Trophoblast cell (in vitro differentiated cells and primary cell): ENCODE measurements at regions not wholly inside any gene's neighbourhood (a gene's known extent, or its start where the extent isn't known, plus 50 kb on each side); places are given as distances from the start of the nearest gene placed in this dataset.

Source experiments
- DNase-seq, 2 donors: peaks; one replicate each; pipeline ENCODE4 v3.0.0-alpha.2; 2016
- H2AFZ ChIP-seq: 2 replicates; pipeline ENCODE4 v1.6.1; 2013; ENCODE audit warnings: low read length, moderate library complexity, mild to moderate bottlenecking; ENCODE audit not compliant: insufficient read depth, poor library complexity
- H2AK5ac ChIP-seq: 2 replicates; pipeline ENCODE4 v1.6.1; 2013; ENCODE audit warnings: mild to moderate bottlenecking, low read length
- H2BK120ac ChIP-seq: 2 replicates; pipeline ENCODE4 v1.6.1; 2013; ENCODE audit warnings: low read length, mild to moderate bottlenecking, moderate library complexity; ENCODE audit not compliant: insufficient read depth, poor library complexity
- H2BK12ac ChIP-seq: 2 replicates; pipeline ENCODE4 v1.6.1; 2013; ENCODE audit warnings: mild to moderate bottlenecking, low read length, moderate library complexity
- H2BK5ac ChIP-seq: 2 replicates; pipeline ENCODE4 v1.6.1; 2013; ENCODE audit warnings: low read length, low read depth, moderate library complexity, mild to moderate bottlenecking; ENCODE audit not compliant: poor library complexity
- H3K14ac ChIP-seq: 2 replicates; pipeline ENCODE4 v1.6.1; 2013; ENCODE audit warnings: mild to moderate bottlenecking, low read length
- H3K18ac ChIP-seq: 2 replicates; pipeline ENCODE4 v1.6.1; 2013; ENCODE audit warnings: mild to moderate bottlenecking, low read length
- H3K23ac ChIP-seq: 2 replicates; pipeline ENCODE4 v1.6.1; 2013; ENCODE audit warnings: low read length
- H3K27ac ChIP-seq: 2 replicates; pipeline ENCODE4 v1.5.1; 2013; ENCODE audit warnings: low read depth, mild to moderate bottlenecking, inconsistent platforms, low read length, moderate library complexity
- H3K27me3 ChIP-seq: 2 replicates; pipeline ENCODE4 v1.6.1; 2013; ENCODE audit warnings: inconsistent platforms, mild to moderate bottlenecking, low read length, moderate library complexity; ENCODE audit not compliant: insufficient read depth
- H3K36me3 ChIP-seq, 2 experiments: 1 replicate in 1 of 2; 2 replicates in 1 of 2; pipeline ENCODE4 v1.6.1; 2013; ENCODE audit warnings: low read length in 2 of 2, mild to moderate bottlenecking in 2 of 2, moderate library complexity in 1 of 2; ENCODE audit not compliant: insufficient read depth in 2 of 2, control insufficient read depth in 1 of 2
- H3K4ac ChIP-seq: 2 replicates; pipeline ENCODE4 v1.6.1; 2013; ENCODE audit warnings: low read depth, mild to moderate bottlenecking, low read length, moderate library complexity
- H3K4me1 ChIP-seq, 2 experiments: 1 replicate in 1 of 2; 2 replicates in 1 of 2; pipeline ENCODE4 v1.6.1; 2013; ENCODE audit warnings: low read length in 2 of 2, mild to moderate bottlenecking in 2 of 2, moderate library complexity in 1 of 2; ENCODE audit not compliant: insufficient read depth in 2 of 2, control insufficient read depth in 1 of 2
- H3K4me2 ChIP-seq: 2 replicates; pipeline ENCODE4 v1.6.1; 2013; ENCODE audit warnings: inconsistent platforms, mild to moderate bottlenecking, low read length, moderate library complexity
- H3K4me3 ChIP-seq: 2 replicates; pipeline ENCODE4 v1.5.1; 2013; ENCODE audit warnings: mild to moderate bottlenecking, low read depth, low read length, inconsistent platforms
- H3K79me1 ChIP-seq: one replicate; pipeline ENCODE4 v1.6.1; 2013; ENCODE audit warnings: low read length
- H3K79me2 ChIP-seq: 2 replicates; pipeline ENCODE4 v1.6.1; 2013; ENCODE audit warnings: low read length, mild to moderate bottlenecking; ENCODE audit not compliant: control insufficient read depth, insufficient read depth, poor library complexity
- H3K9ac ChIP-seq: 2 replicates; pipeline ENCODE4 v1.6.1; 2013; ENCODE audit warnings: mild to moderate bottlenecking, low read length
- H3K9me3 ChIP-seq: 2 replicates; pipeline ENCODE4 v1.6.1; 2013; ENCODE audit warnings: low read depth, mild to moderate bottlenecking, control low read depth, inconsistent platforms, low read length; ENCODE audit not compliant: insufficient read depth
- H4K12ac ChIP-seq: 2 replicates; pipeline ENCODE4 v1.6.1; 2013; ENCODE audit warnings: low read depth, mild to moderate bottlenecking, low read length, moderate library complexity
- H4K8ac ChIP-seq: 2 replicates; pipeline ENCODE4 v1.6.1; 2013; ENCODE audit warnings: low read depth, mild to moderate bottlenecking, low read length, moderate library complexity
- H4K91ac ChIP-seq: one replicate; pipeline ENCODE4 v1.6.1; 2013; ENCODE audit warnings: low read depth, mild to moderate bottlenecking, low read length, moderate library complexity
- WGBS: extraction: QIAGEN DNeasy Blood & Tissue Kit; methylation state at CpG from one replicate; pipeline ENCODE4 v1.1.7; 2013; ENCODE audit warnings: missing lambda C conversion rate; ENCODE audit not compliant: insufficient read length, insufficient coverage; ENCODE audit errors: extremely low coverage; 5-methylcytosine and 5-hydroxymethylcytosine counted together

GRCh38 chr5:1704676-1705075 lies 95.0 kb downstream of the MRPL36 start:
- Histone ChIP-seq H3K79me2 (no peaks in the 10 kb centered on the region), H3K14ac (no peak overlapping the region), H4K91ac (no peak overlapping the region), H3K27me3 (peaks cover 3% of the 10 kb centered on the region), H2BK12ac (no peak overlapping the region), H2AK5ac (no peak overlapping the region), H3K4ac (no peak overlapping the region), H3K4me2 (no peak overlapping the region), H3K27ac (no peak overlapping the region), H2AFZ (no peak overlapping the region), H2BK5ac (no peak overlapping the region), H3K9ac (no peak overlapping the region), H3K4me1 (peaks cover 8 to 11% of the 10 kb centered on the region in 2 experiments), H3K18ac (no peak overlapping the region), H3K4me3 (no peak overlapping the region), H2BK120ac (no peak overlapping the region), H3K23ac (no peak overlapping the region), H4K12ac (no peak overlapping the region), H3K36me3 (no peaks in the 10 kb centered on the region), H3K79me1 (no peaks in the 10 kb centered on the region), H3K9me3 (peaks cover 8% of the 10 kb centered on the region), H4K8ac (no peak overlapping the region)
- no peak for DNase-seq
- no CpG with 5 or more reads among the region's 7 CpGs for WGBS

GRCh38 chr5:1704266-1704665 lies 95.4 kb downstream of the MRPL36 start:
- no CpG with 5 or more reads among the region's 13 CpGs for WGBS
- Histone ChIP-seq H3K27ac (no peak overlapping the region), H2BK12ac (no peak overlapping the region), H4K91ac (no peak overlapping the region), H3K4ac (no peak overlapping the region), H3K9ac (no peak overlapping the region), H3K27me3 (peaks cover 3% of the 10 kb centered on the region), H3K79me1 (no peaks in the 10 kb centered on the region), H2BK120ac (no peak overlapping the region), H3K4me3 (no peak overlapping the region), H3K36me3 (no peaks in the 10 kb centered on the region), H2AK5ac (no peak overlapping the region), H2AFZ (no peak overlapping the region), H2BK5ac (no peak overlapping the region), H3K9me3 (peaks cover 8% of the 10 kb centered on the region), H3K4me2 (no peak overlapping the region), H3K14ac (no peak overlapping the region), H4K12ac (no peak overlapping the region), H4K8ac (no peak overlapping the region), H3K18ac (no peak overlapping the region), H3K23ac (no peak overlapping the region), H3K79me2 (no peaks in the 10 kb centered on the region), H3K4me1 (peaks cover 8 to 9% of the 10 kb centered on the region in 2 experiments)
- DNase-seq = no peak

GRCh38 chr5:1703352-1704050 lies 96.1 kb downstream of the MRPL36 start:
- H4K12ac ChIP-seq = no peak overlapping the region

GRCh38 chr5:1702318-1702717 lies 97.3 kb downstream of the MRPL36 start:
- H3K23ac ChIP-seq = no peak overlapping the region
- no peaks in the 10 kb centered on the region for H3K4me1 ChIP-seq
- WGBS = no CpG with 5 or more reads among the region's 21 CpGs
- no peaks in the 10 kb centered on the region for H3K79me2 ChIP-seq
- H3K79me1 ChIP-seq = no peaks in the 10 kb centered on the region
- no peak overlapping the region for H3K4ac ChIP-seq
- no peak overlapping the region for H4K12ac ChIP-seq
- no peaks in the 10 kb centered on the region for H3K36me3 ChIP-seq
- peaks cover 1% of the 10 kb centered on the region for H3K27me3 ChIP-seq
- H3K4me2 ChIP-seq = no peak overlapping the region
- no peak overlapping the region for H2AK5ac ChIP-seq
- no peak overlapping the region for H3K27ac ChIP-seq
- H4K8ac ChIP-seq = no peak overlapping the region
- H2BK5ac ChIP-seq = no peak overlapping the region
- H2BK12ac ChIP-seq = no peak overlapping the region
- H3K4me3 ChIP-seq = no peak overlapping the region
- no peak overlapping the region for H4K91ac ChIP-seq
- H3K9ac ChIP-seq = no peak overlapping the region
- peaks cover 6% of the 10 kb centered on the region for H3K9me3 ChIP-seq
- no peak for DNase-seq
- no peak overlapping the region for H3K14ac ChIP-seq
- no peak overlapping the region for H2BK120ac ChIP-seq
- no peak overlapping the region for H2AFZ ChIP-seq
- no peak overlapping the region for H3K18ac ChIP-seq

More at GRCh38 chr5:1703352-1704050, 96.1 kb downstream of the MRPL36 start:
- no peak overlapping the region for H3K4me3 ChIP-seq
- DNase-seq = no peak
- no peak overlapping the region for H3K18ac ChIP-seq
- WGBS = no CpG with 5 or more reads among the region's 21 CpGs
- H3K9ac ChIP-seq = no peak overlapping the region
- peaks cover 8% of the 10 kb centered on the region for H3K9me3 ChIP-seq
- peaks cover 3% of the 10 kb centered on the region for H3K27me3 ChIP-seq
- no peak overlapping the region for H4K91ac ChIP-seq
- H2BK5ac ChIP-seq = no peak overlapping the region
- no peak overlapping the region for H3K4me2 ChIP-seq
- no peak overlapping the region for H4K8ac ChIP-seq
- no peak overlapping the region for H3K4ac ChIP-seq
- no peak overlapping the region for H3K27ac ChIP-seq
- H2AFZ ChIP-seq = no peak overlapping the region
- no peak overlapping the region for H3K23ac ChIP-seq
- no peaks in the 10 kb centered on the region for H3K79me1 ChIP-seq
- no peak overlapping the region for H2BK120ac ChIP-seq
- H3K4me1 ChIP-seq = peaks cover 1 to 2% of the 10 kb centered on the region in 2 experiments
- H3K14ac ChIP-seq = no peak overlapping the region
- no peaks in the 10 kb centered on the region for H3K79me2 ChIP-seq
- no peaks in the 10 kb centered on the region for H3K36me3 ChIP-seq
- H2AK5ac ChIP-seq = no peak overlapping the region
- no peak overlapping the region for H2BK12ac ChIP-seq
